SK-N-SH treated with all-trans-retinoic acid at 6 μM for 48 hours (cell line): ENCODE measurements at regions not wholly inside any gene's neighbourhood (a gene's known extent, or its start where the extent isn't known, plus 50 kb on each side); places are given as distances from the start of the nearest gene placed in this dataset.

Experiments used
- TCF4 ChIP-seq: fragments of 250-450 bp; sonication (Bioruptor Pico); IDR thresholded peaks from 2 replicates; pipeline ENCODE4 v1.8.0; 2021; ENCODE audit warnings: mild to moderate bottlenecking, moderate library complexity, borderline replicate concordance
- ZC3H10 ChIP-seq: fragments of 250-450 bp; sonication (Bioruptor Pico); IDR thresholded peaks from 2 replicates; pipeline ENCODE4 v1.5.1; 2021; ENCODE audit warnings: mild to moderate bottlenecking, moderate library complexity
- ZNF565 ChIP-seq: fragments of 450-650 bp; formaldehyde crosslinking; conservative IDR thresholded peaks from 2 replicates; pipeline ENCODE4 v1.5.0; 2020; ENCODE audit warnings: low read depth, mild to moderate bottlenecking, moderate library complexity

DNA sequence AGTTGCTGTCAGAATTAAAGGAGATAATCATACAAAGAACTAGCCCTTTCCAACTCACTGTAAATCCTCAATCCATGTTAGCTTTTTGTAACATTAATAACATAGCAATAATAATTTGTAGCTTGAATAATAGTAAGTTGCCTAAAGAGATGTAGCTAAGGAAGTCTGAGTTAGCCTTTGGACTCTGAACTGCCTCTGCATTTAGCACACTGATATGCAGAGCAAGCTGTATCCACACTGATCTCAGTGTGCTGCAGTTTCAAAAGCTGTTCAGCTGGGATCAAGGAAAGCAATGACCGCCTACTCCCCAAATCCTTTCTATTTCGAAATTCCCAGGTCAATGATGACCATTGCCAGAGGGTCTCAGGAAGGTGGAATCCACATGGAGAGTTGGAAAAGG is 99.3 kb upstream of the IFNG-AS1 start:
- TF ChIP-seq TCF4, result no peak
- TF ChIP-seq ZC3H10 (CRISPR knock-in tag), result no peak
- no peak for TF ChIP-seq ZNF565 (CRISPR knock-in tag)
